H9 (cell line): ENCODE measurements at regions not wholly inside any gene's neighbourhood (a gene's known extent, or its start where the extent isn't known, plus 50 kb on each side); places are given as distances from the start of the nearest gene placed in this dataset.

ENCODE experiments used
- DNase-seq: peaks from one replicate; pipeline ENCODE4 v3.0.0-alpha.2; 2017
- H2AFZ ChIP-seq: one replicate; pipeline ENCODE4 v1.6.1; 2013; ENCODE audit warnings: mild to moderate bottlenecking, low read length, control low read depth, moderate library complexity
- H2AK5ac ChIP-seq: 2 replicates; pipeline ENCODE4 v1.6.1; 2013; ENCODE audit warnings: low read length, control low read depth, mixed read lengths; ENCODE audit not compliant: insufficient read length
- H2BK120ac ChIP-seq: one replicate; pipeline ENCODE4 v1.6.1; 2013; ENCODE audit warnings: low read depth, mild to moderate bottlenecking, low read length, control low read depth, inconsistent platforms; ENCODE audit not compliant: poor library complexity, severe bottlenecking
- H2BK12ac ChIP-seq: 2 replicates; pipeline ENCODE4 v1.6.1; 2013; ENCODE audit warnings: low read length, control low read depth, mixed read lengths, low read depth; ENCODE audit not compliant: insufficient read length
- H2BK15ac ChIP-seq: 2 replicates; pipeline ENCODE4 v1.6.1; 2013; ENCODE audit warnings: low read depth, low read length, control low read depth
- H2BK20ac ChIP-seq: one replicate; pipeline ENCODE4 v1.6.1; 2013; ENCODE audit warnings: low read depth, mild to moderate bottlenecking, low read length, control low read depth, inconsistent platforms; ENCODE audit not compliant: poor library complexity, severe bottlenecking
- H2BK5ac ChIP-seq: 2 replicates; pipeline ENCODE4 v1.6.1; 2013; ENCODE audit warnings: low read length, control low read depth, mixed read lengths; ENCODE audit not compliant: insufficient read length
- H3K14ac ChIP-seq: 2 replicates; pipeline ENCODE4 v1.6.1; 2013; ENCODE audit warnings: low read length, control low read depth; ENCODE audit not compliant: insufficient read depth
- H3K18ac ChIP-seq: 2 replicates; pipeline ENCODE4 v1.6.1; 2013; ENCODE audit warnings: low read depth, mild to moderate bottlenecking, mixed read lengths, low read length, control low read depth; ENCODE audit not compliant: insufficient read length
- H3K23ac ChIP-seq: 2 replicates; pipeline ENCODE4 v1.6.1; 2013; ENCODE audit warnings: low read length, control low read depth, mixed read lengths, low read depth; ENCODE audit not compliant: insufficient read length
- H3K23me2 ChIP-seq: 2 replicates; pipeline ENCODE4 v1.6.1; 2013; ENCODE audit warnings: low read depth, mild to moderate bottlenecking, mixed read lengths, low read length, control low read depth; ENCODE audit not compliant: insufficient read length, poor library complexity, severe bottlenecking
- H3K27ac ChIP-seq: 2 replicates; pipeline ENCODE4 v1.5.1; 2013; ENCODE audit warnings: low read length, control low read depth, mixed read lengths, low read depth; ENCODE audit not compliant: insufficient read length
- H3K27me3 ChIP-seq: 2 replicates; pipeline ENCODE4 v1.6.1; 2013; ENCODE audit warnings: low read length, control low read depth, inconsistent platforms; ENCODE audit not compliant: insufficient read depth
- H3K4ac ChIP-seq: 2 replicates; pipeline ENCODE4 v1.6.1; 2013; ENCODE audit warnings: low read depth, mild to moderate bottlenecking, control low read depth, inconsistent platforms, low read length, moderate library complexity
- H3K4me1 ChIP-seq: 2 replicates; pipeline ENCODE4 v1.6.1; 2013; ENCODE audit warnings: low read length, control low read depth, inconsistent platforms; ENCODE audit not compliant: insufficient read depth
- H3K4me2 ChIP-seq: 2 replicates; pipeline ENCODE4 v1.6.1; 2013; ENCODE audit warnings: low read length, control low read depth, mixed read lengths; ENCODE audit not compliant: insufficient read length, insufficient read depth
- H3K56ac ChIP-seq: 2 replicates; pipeline ENCODE4 v1.6.1; 2013; ENCODE audit warnings: low read depth, mild to moderate bottlenecking, mixed read lengths, low read length, control low read depth; ENCODE audit not compliant: insufficient read length
- H3K79me1 ChIP-seq: 2 replicates; pipeline ENCODE4 v1.6.1; 2013; ENCODE audit warnings: low read depth, mild to moderate bottlenecking, moderate library complexity, low read length, control low read depth, inconsistent platforms; ENCODE audit not compliant: insufficient read depth, poor library complexity, severe bottlenecking
- H3K79me2 ChIP-seq: 2 replicates; pipeline ENCODE4 v1.6.1; 2013; ENCODE audit warnings: low read length, control low read depth, inconsistent platforms; ENCODE audit not compliant: insufficient read depth
- H3K9ac ChIP-seq: 2 replicates; pipeline ENCODE4 v1.6.1; 2013; ENCODE audit warnings: low read length, control low read depth, mixed read lengths; ENCODE audit not compliant: insufficient read length; ENCODE audit errors: extremely low read depth
- H3K9me3 ChIP-seq: one replicate; pipeline ENCODE4 v1.6.1; 2013; ENCODE audit warnings: low read depth, low read length, inconsistent platforms; ENCODE audit not compliant: control insufficient read depth
- H3T11ph ChIP-seq: one replicate; pipeline ENCODE4 v1.6.1; 2013; ENCODE audit warnings: mild to moderate bottlenecking, low read length, control low read depth, inconsistent platforms
- H4K20me1 ChIP-seq: one replicate; pipeline ENCODE4 v1.6.1; 2013; ENCODE audit not compliant: control insufficient read depth, insufficient read length, insufficient read depth
- H4K5ac ChIP-seq: 2 replicates; pipeline ENCODE4 v1.6.1; 2013; ENCODE audit warnings: low read depth, mild to moderate bottlenecking, mixed read lengths, low read length, control low read depth; ENCODE audit not compliant: insufficient read length
- H4K8ac ChIP-seq: replicated peaks from 2 replicates; pipeline ENCODE4 v1.6.1; 2013; ENCODE audit warnings: low read length, control low read depth, mixed read lengths, low read depth; ENCODE audit not compliant: insufficient read length
- H4K91ac ChIP-seq: 2 replicates; pipeline ENCODE4 v1.6.1; 2013; ENCODE audit warnings: low read depth, mild to moderate bottlenecking, moderate library complexity, mixed read lengths, low read length, control low read depth; ENCODE audit not compliant: insufficient read length
- H3K27ac Mint-ChIP-seq, 3 experiments: 2 replicates in 2 of 3; 3 replicates in 1 of 3; pipeline ENCODE4 v1.8.0; 2020 to 2021; ENCODE audit warnings: mixed read lengths in 3 of 3, mild to moderate bottlenecking in 1 of 3, moderate library complexity in 1 of 3
- H3K27me3 Mint-ChIP-seq: 2 replicates; pipeline ENCODE4 v1.8.0; 2021; ENCODE audit warnings: low read depth, mild to moderate bottlenecking, moderate library complexity, mixed read lengths
- H3K36me3 Mint-ChIP-seq, 3 experiments: 2 replicates in 2 of 3; 3 replicates in 1 of 3; pipeline ENCODE4 v1.8.0; 2020 to 2021; ENCODE audit warnings: low read depth in 3 of 3, mixed read lengths in 3 of 3; ENCODE audit not compliant: insufficient read depth in 1 of 3
- H3K4me1 Mint-ChIP-seq, 2 experiments: 2 replicates each; pipeline ENCODE4 v1.8.0; 2020; ENCODE audit warnings: mixed read lengths in 2 of 2
- H3K4me3 Mint-ChIP-seq, 2 experiments: 2 replicates in 1 of 2; 3 replicates in 1 of 2; pipeline ENCODE4 v1.8.0; 2020 to 2021; ENCODE audit warnings: mild to moderate bottlenecking in 2 of 2, mixed read lengths in 2 of 2, moderate library complexity in 1 of 2
- H3K9me3 Mint-ChIP-seq, 2 experiments: 2 replicates in 1 of 2; 3 replicates in 1 of 2; pipeline ENCODE4 v1.8.0; 2020; ENCODE audit warnings: mild to moderate bottlenecking in 2 of 2, mixed read lengths in 2 of 2, moderate library complexity in 1 of 2
- CTCF ChIP-seq: fragments of 200-600 bp; sonication (generic); conservative IDR thresholded peaks from 3 replicates; pipeline ENCODE4 v1.8.0; 2021; ENCODE audit warnings: antibody characterized with exemption, mild to moderate bottlenecking
- WGBS: extraction: QIAGEN DNeasy Blood & Tissue Kit; methylation state at CpG from one replicate; pipeline ENCODE4 v1.1.7; 2013; ENCODE audit warnings: missing lambda C conversion rate, low lambda C conversion rate, mixed read lengths; ENCODE audit not compliant: insufficient read length; ENCODE audit errors: extremely low coverage; 5-methylcytosine and 5-hydroxymethylcytosine counted together

DNA sequence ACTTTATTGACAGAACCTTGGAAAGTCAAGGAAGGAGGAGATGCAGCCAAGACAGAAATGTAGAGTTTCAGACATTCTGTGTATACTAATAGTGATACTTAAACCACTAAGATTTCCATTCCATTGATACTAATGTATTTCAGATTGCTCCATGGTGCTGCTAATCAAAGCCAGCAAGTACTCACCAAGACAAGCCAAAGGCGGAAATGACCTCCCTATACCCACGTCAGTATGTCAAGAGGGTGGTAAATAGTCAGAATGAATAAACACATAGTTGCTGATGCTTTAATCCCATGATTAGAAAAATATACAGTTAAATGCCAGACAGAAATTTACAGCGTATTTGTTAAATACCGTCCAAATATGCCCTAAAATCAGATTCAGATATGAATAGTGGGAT is 417.8 kb upstream of the INTU start:
- Histone ChIP-seq H3K4me1 (no peaks in the 10 kb centered on the region), H2AK5ac (no peak overlapping the region), H3K79me1 (no peaks in the 10 kb centered on the region), H4K8ac (no peak overlapping the region), H3K27ac (no peak overlapping the region), H2BK5ac (no peak overlapping the region), H2BK20ac (no peak overlapping the region), H3K9ac (no peak overlapping the region), H3K27me3 (no peaks in the 10 kb centered on the region), H2BK15ac (no peak overlapping the region), H3K18ac (no peak overlapping the region), H2AFZ (no peak overlapping the region), H3K79me2 (no peaks in the 10 kb centered on the region), H3K23ac (no peak overlapping the region), H3K9me3 (no peaks in the 10 kb centered on the region), H2BK120ac (no peak overlapping the region), H3T11ph (no peak overlapping the region), H4K20me1 (no peaks in the 10 kb centered on the region), H3K4ac (no peak overlapping the region), H3K14ac (no peak overlapping the region), H4K5ac (no peak overlapping the region), H4K91ac (no peak overlapping the region), H2BK12ac (no peak overlapping the region), H3K4me2 (no peak overlapping the region), H3K56ac (no peak overlapping the region), H3K23me2 (no peaks in the 10 kb centered on the region)
- no CpG with 5 or more reads among the region's 4 CpGs for WGBS
- Mint-ChIP-seq H3K4me3 (no peak overlapping the region), H3K27me3 (no peaks in the 10 kb centered on the region), H3K4me1 (peaks cover 4 to 7% of the 10 kb centered on the region in 2 experiments), H3K36me3 (no peaks in the 10 kb centered on the region; a peak in 1 of 7 replicates), H3K27ac (no peak overlapping the region; a peak in 1 of 7 replicates), H3K9me3 (no peaks in the 10 kb centered on the region)
- DNase-seq: no peak
- no peak for TF ChIP-seq CTCF
